Aorta (tissue), 5 donors: ENCODE measurements at regions not wholly inside any gene's neighbourhood (a gene's known extent, or its start where the extent isn't known, plus 50 kb on each side); places are given as distances from the start of the nearest gene placed in this dataset.
A peak's percentile ranks its signal among the peaks of the same experiment; 100 is the strongest.

Experiments
- ATAC-seq: fragments of 200-7000 bp; cut with Tn5 transposase; one replicate; pipeline ENCODE4 v1.9.1; 2022; ENCODE audit warnings: moderate library complexity; ENCODE audit not compliant: low FRiP score
- DNase-seq, 2 donors: peaks; one replicate each; pipeline ENCODE4 v3.0.0-alpha.2; 2020
- H3K27ac ChIP-seq, 2 donors: one replicate each; pipeline ENCODE4 v1.5.1; 2013; ENCODE audit warnings: low read length in 2 of 2, mild to moderate bottlenecking in 2 of 2, moderate library complexity in 2 of 2, control low read depth in 1 of 2, inconsistent platforms in 1 of 2, low read depth in 1 of 2
- H3K27me3 ChIP-seq, 2 donors: one replicate each; pipeline ENCODE4 v1.6.1; 2013; ENCODE audit warnings: control low read depth in 1 of 2, low read length in 1 of 2, mild to moderate bottlenecking in 1 of 2, moderate library complexity in 1 of 2; ENCODE audit not compliant: insufficient read depth in 2 of 2, control insufficient read depth in 1 of 2
- H3K36me3 ChIP-seq, 2 donors: one replicate each; pipeline ENCODE4 v1.6.1; 2013; ENCODE audit warnings: control low read depth in 1 of 2, low read length in 1 of 2, mild to moderate bottlenecking in 1 of 2; ENCODE audit not compliant: insufficient read depth in 2 of 2, control insufficient read depth in 1 of 2
- H3K4me1 ChIP-seq, 2 donors: one replicate each; pipeline ENCODE4 v1.6.1; 2013; ENCODE audit warnings: low read length in 2 of 2, control low read depth in 1 of 2, mild to moderate bottlenecking in 1 of 2, moderate library complexity in 1 of 2; ENCODE audit not compliant: insufficient read depth in 2 of 2, control insufficient read depth in 1 of 2
- H3K4me3 ChIP-seq, 2 donors: one replicate each; pipeline ENCODE4 v1.5.1; 2013; ENCODE audit warnings: low read length in 2 of 2, control low read depth in 1 of 2, mild to moderate bottlenecking in 1 of 2
- H3K9me3 ChIP-seq: one replicate; pipeline ENCODE4 v1.6.1; 2013; ENCODE audit warnings: mild to moderate bottlenecking, low read length; ENCODE audit not compliant: control insufficient read depth
- WGBS, 2 donors: extraction: QIAGEN DNeasy Blood & Tissue Kit; methylation state at CpG; one replicate each; pipeline ENCODE4 v1.1.7; 2013; 5-methylcytosine and 5-hydroxymethylcytosine counted together
- intact Hi-C, 2 donors: fragments of 100-400 bp; cut with DNase I; formaldehyde crosslinking; loops; one replicate each; pipeline versions ENCODE4 v1.14.2 to v1.15.0; 2022
- donor health status: healthy with polysubstance abuse.
- donor health status: Bipolar disorder and iron deficiency.
- donor health status: DM: no; HTN: no; CAD: no.
- donor health status: DM: no; HTN: no; CAD: no.
- donor health status: DM: yes; HTN: yes; CAD: no.

- peaks cover 5 to 10% of the 10 kb centered on the region in 2 donors for H3K4me1 ChIP-seq
- no peaks in the 10 kb centered on the region for H3K27me3 ChIP-seq
- WGBS, 2 donors, result 93 to 97% methylated on average over 1 of the region's 1 CpG
- H3K9me3 ChIP-seq, result no peaks in the 10 kb centered on the region
- no peak for DNase-seq
- intact Hi-C loops, result loop anchor here in 1 of 2 donors (10.0 kb wide), 1 partner anchor 392 kb away; the partner anchor contains the start of gene RARB
- no peak overlapping the region for H3K4me3 ChIP-seq
- H3K27ac ChIP-seq, result no peak overlapping the region
- H3K36me3 ChIP-seq, result no peaks in the 10 kb centered on the region
- ATAC-seq, result no peak
Observed at GRCh38 chr3:25032344-25032743, 395.7 kb upstream of the RARB start.

DNA sequence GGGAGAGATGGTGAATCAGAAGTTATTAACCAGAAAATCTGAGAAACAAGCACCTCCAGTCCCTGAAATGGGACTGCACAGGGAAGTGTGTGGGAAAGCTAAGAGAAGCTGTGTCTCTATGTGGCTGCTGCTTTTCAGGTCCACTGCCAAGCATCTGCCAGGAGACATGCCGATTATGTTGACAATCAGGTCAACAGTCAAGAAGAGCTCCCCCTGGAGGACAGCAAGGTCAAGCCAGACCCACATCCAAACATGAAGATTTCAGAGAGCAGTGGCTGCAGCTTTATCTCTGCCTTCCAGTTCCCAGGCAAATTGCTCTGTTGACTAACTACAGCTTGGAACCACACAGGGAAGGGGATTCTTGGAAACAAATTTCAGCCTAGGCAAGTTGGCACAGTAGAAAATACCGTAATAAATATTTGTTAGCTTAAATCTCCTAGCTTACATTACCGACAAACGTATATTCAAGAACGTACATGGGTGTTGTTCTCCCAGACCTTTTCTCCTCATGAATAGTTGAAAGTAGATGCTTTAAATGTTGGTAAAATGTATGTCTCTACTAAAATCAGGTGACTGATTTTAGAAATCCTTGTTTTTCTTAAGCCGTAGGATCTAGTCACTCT, 394.5 kb upstream of the RARB start:
- H3K9me3 ChIP-seq, result no peaks in the 10 kb centered on the region
- no peak overlapping the region for H3K4me3 ChIP-seq
- no peak overlapping the region for H3K27ac ChIP-seq
- no peaks in the 10 kb centered on the region for H3K36me3 ChIP-seq
- ATAC-seq (no peak), DNase-seq (no peak)
- intact Hi-C loops, result loop anchor here in 1 of 2 donors (10.0 kb wide), 1 partner anchor 391 kb away; the partner anchor contains the start of gene RARB
- peaks cover 12 to 14% of the 10 kb centered on the region in 2 donors for H3K4me1 ChIP-seq
- WGBS, 2 donors, result 60 to 76% methylated on average over 6 of the region's 6 CpGs
- H3K27me3 ChIP-seq, result no peaks in the 10 kb centered on the region

- 5 to 23% methylated on average over 1 of the region's 1 CpG for whole genome bisulfite sequencing, 2 donors
- DNase-seq, result no peak
- H3K36me3 ChIP-seq, result no peaks in the 10 kb centered on the region
- ATAC-seq, result peak; percentile 19
- peaks cover 14 to 20% of the 10 kb centered on the region in 2 donors for H3K4me1 ChIP-seq
- H3K27me3 ChIP-seq, result no peaks in the 10 kb centered on the region
- intact Hi-C loops, result loop anchor here in 1 of 2 donors (10.0 kb wide), 1 partner anchor 389 kb away; the partner anchor contains the start of gene RARB
- no peaks in the 10 kb centered on the region for H3K9me3 ChIP-seq
- peak overlapping the region; percentile 9 to 51 for H3K27ac ChIP-seq
- H3K4me3 ChIP-seq, result no peak overlapping the region
Observed at GRCh38 chr3:25035526-25035925, 392.5 kb upstream of the RARB start.

DNA sequence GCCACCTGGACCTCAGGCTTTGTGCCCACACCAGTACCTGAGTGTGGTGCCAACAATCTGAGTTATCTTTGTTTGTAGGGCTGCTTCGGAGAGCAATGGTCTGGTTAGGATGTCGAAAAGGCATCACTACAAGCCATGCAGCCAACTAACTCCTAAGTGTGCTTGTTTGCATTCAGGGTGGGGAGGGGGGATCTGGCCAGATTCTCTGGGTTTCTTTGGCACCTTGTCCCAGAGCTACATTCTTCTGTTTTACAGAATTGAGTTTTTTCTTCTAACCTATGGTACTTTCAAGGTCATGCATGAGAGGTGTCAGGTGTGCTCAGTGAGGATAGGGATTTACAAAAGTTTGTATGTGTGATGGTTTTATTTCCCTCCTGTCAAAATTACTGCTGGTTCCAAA, 391.4 kb upstream of the RARB start:
- no peaks in the 10 kb centered on the region for H3K36me3 ChIP-seq
- no peak overlapping the region for H3K4me3 ChIP-seq
- no peaks in the 10 kb centered on the region for H3K27me3 ChIP-seq
- ATAC-seq (no peak), DNase-seq (no peak)
- no peaks in the 10 kb centered on the region for H3K9me3 ChIP-seq
- 5 to 6% methylated on average over 2 of the region's 2 CpGs for WGBS, 2 donors
- intact Hi-C loops, result loop anchor here in 1 of 2 donors (10.0 kb wide), 1 partner anchor 388 kb away; the partner anchor contains the start of gene RARB
- H3K27ac ChIP-seq, result peak overlapping the region in 1 of 2 donors; percentile 61
- peaks cover 14 to 20% of the 10 kb centered on the region in 2 donors for H3K4me1 ChIP-seq

DNA sequence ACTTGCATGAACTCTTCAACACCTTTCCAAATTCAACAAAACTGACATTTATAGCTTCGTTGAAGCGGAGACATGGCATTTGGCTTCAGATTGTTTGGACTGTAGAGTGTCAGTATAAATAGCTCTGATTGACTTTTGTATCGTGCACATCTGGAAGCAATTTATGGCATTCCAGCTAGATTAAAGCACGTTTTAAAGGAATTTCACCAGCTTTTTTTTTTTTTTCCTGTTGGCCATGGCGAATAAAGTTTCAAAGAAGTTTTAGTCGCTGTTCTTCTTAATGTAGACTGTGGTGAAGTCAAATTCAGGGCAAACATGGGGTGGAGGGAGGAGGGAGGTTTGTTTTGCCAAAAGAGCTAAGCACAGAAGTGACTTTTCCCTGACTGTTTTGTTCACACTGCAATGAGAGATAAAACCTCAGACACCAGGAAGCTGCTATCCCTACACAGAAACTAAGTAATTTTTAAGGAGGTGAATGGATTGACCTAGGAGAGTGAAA, 391.0 kb upstream of the RARB start:
- no peaks in the 10 kb centered on the region for H3K27me3 ChIP-seq
- H3K36me3 ChIP-seq, result no peaks in the 10 kb centered on the region
- peak overlapping the region; percentile 28 to 61 for H3K27ac ChIP-seq
- no peaks in the 10 kb centered on the region for H3K9me3 ChIP-seq
- ATAC-seq (peak; percentile 58), DNase-seq (no peak)
- 0 to 5% methylated on average over 6 of the region's 6 CpGs for WGBS, 2 donors
- no peak overlapping the region for H3K4me3 ChIP-seq
- peaks cover 14 to 20% of the 10 kb centered on the region in 2 donors for H3K4me1 ChIP-seq
- intact Hi-C loops, result loop anchor here in 1 of 2 donors (10.0 kb wide), 1 partner anchor 388 kb away; the partner anchor contains the start of gene RARB

GRCh38 chr3:25038271-25038670, 389.8 kb upstream of the RARB start:
- Histone ChIP-seq H3K27ac (peak overlapping the region in 1 of 2 donors; percentile 76), H3K4me1 (peaks cover 14 to 20% of the 10 kb centered on the region in 2 donors), H3K27me3 (no peaks in the 10 kb centered on the region), H3K36me3 (no peaks in the 10 kb centered on the region), H3K9me3 (no peaks in the 10 kb centered on the region), H3K4me3 (no peak overlapping the region)
- DNase-seq (no peak), ATAC-seq (no peak)
- intact Hi-C loops, result loop anchor here in 1 of 2 donors (10.0 kb wide), 1 partner anchor 387 kb away; the partner anchor contains the start of gene RARB

- H3K4me3 ChIP-seq, result no peak overlapping the region
- peaks cover 12 to 20% of the 10 kb centered on the region in 2 donors for H3K4me1 ChIP-seq
- 24 to 28% methylated on average over 4 of the region's 4 CpGs for WGBS, 2 donors
- H3K27ac ChIP-seq, result peak overlapping the region in 1 of 2 donors; percentile 76
- DNase-seq (no peak), ATAC-seq (no peak)
- intact Hi-C loops, result loop anchor here in 1 of 2 donors (10.0 kb wide), 1 partner anchor 386 kb away; the partner anchor contains the start of gene RARB
- H3K27me3 ChIP-seq, result no peaks in the 10 kb centered on the region
- no peaks in the 10 kb centered on the region for H3K9me3 ChIP-seq
- no peaks in the 10 kb centered on the region for H3K36me3 ChIP-seq
Observed at GRCh38 chr3:25038922-25039321, 389.1 kb upstream of the RARB start.

GRCh38 chr3:25040748-25041147, 387.3 kb upstream of the RARB start:
- WGBS, 2 donors, result 91 to 95% methylated on average over 3 of the region's 3 CpGs
- H3K4me1 ChIP-seq, result peaks cover 6 to 27% of the 10 kb centered on the region in 2 donors
- H3K36me3 ChIP-seq, result no peaks in the 10 kb centered on the region
- intact Hi-C loops, result no loop called here
- no peaks in the 10 kb centered on the region for H3K9me3 ChIP-seq
- ATAC-seq (no peak), DNase-seq (no peak)
- no peak overlapping the region for H3K27ac ChIP-seq
- H3K4me3 ChIP-seq, result no peak overlapping the region
- no peaks in the 10 kb centered on the region for H3K27me3 ChIP-seq
